GM12801 (cell line): ENCODE measurements at regions not wholly inside any gene's neighbourhood (a gene's known extent, or its start where the extent isn't known, plus 50 kb on each side); places are given as distances from the start of the nearest gene placed in this dataset.

Source experiments
- CTCF ChIP-seq: IDR thresholded peaks from one replicate; pipeline ENCODE4 v1.5.1; 2011; ENCODE audit warnings: control low read depth; ENCODE audit not compliant: insufficient read length; ENCODE audit errors: extremely low read depth

- TF ChIP-seq CTCF: no peak
Observed at GRCh38 chr10:109517748-109518147, 405.6 kb downstream of the XPNPEP1 start.

GRCh38 chr10:109504401-109504800, 418.9 kb downstream of the XPNPEP1 start:
- no peak for TF ChIP-seq CTCF

- no peak for TF ChIP-seq CTCF
Observed at GRCh38 chr10:109487691-109488090, 435.6 kb downstream of the XPNPEP1 start.

GRCh38 chr10:109480836-109481235, 442.5 kb downstream of the XPNPEP1 start:
- TF ChIP-seq CTCF: no peak

- no peak for TF ChIP-seq CTCF
Observed at GRCh38 chr10:109475711-109476421, 447.4 kb downstream of the XPNPEP1 start.

- no peak for TF ChIP-seq CTCF
Observed at GRCh38 chr10:109474812-109475211, 448.5 kb downstream of the XPNPEP1 start.

- TF ChIP-seq CTCF: no peak
Observed at GRCh38 chr10:109474261-109474660, 449.1 kb downstream of the XPNPEP1 start.
